IMR-90 (cell line): ENCODE measurements at regions not wholly inside any gene's neighbourhood (a gene's known extent, or its start where the extent isn't known, plus 50 kb on each side); places are given as distances from the start of the nearest gene placed in this dataset.

ENCODE experiments used
- ATAC-seq: fragments of 200-7000 bp; cut with Tn5 transposase; 2 replicates; pipeline ENCODE4 v1.9.1; 2020; ENCODE audit warnings: low read depth, mild to moderate bottlenecking, moderate library complexity
- BruUV-seq: library from RNA; stranded (reverse); fragments of 400-500 nt; replicated peaks from 2 replicates; lab custom pipeline; 2021; lab: Mats Ljungman, UMichigan
- CTCF ChIA-PET: fragments of 300-600 bp; formaldehyde crosslinking; extraction: SDS; loops from one replicate; lab custom pipeline; 2021; ENCODE audit warnings: antibody characterized with exemption; lab: Yijun Ruan, JAX
- POLR2A ChIA-PET: fragments of 300-600 bp; sonication (Branson Sonifier 250); formaldehyde crosslinking; loops from one replicate; lab custom pipeline; 2022; ENCODE audit warnings: antibody characterized with exemption; ENCODE audit not compliant: unreplicated experiment; lab: Charles Lee
- DNase-seq: peaks from one replicate; pipeline ENCODE4 v3.0.0; 2013
- H2AFZ ChIP-seq: replicated peaks from 2 replicates; pipeline ENCODE3; 2013; ENCODE audit warnings: low read length, mild to moderate bottlenecking; ENCODE audit not compliant: poor library complexity
- H2AK5ac ChIP-seq: 2 replicates; pipeline ENCODE4 v1.6.1; 2013; ENCODE audit warnings: low read depth, low read length, inconsistent platforms
- H2AK9ac ChIP-seq: replicated peaks from 2 replicates; pipeline ENCODE3; 2013; ENCODE audit warnings: mild to moderate bottlenecking, low read depth, low read length, moderate library complexity; ENCODE audit not compliant: poor library complexity
- H2BK120ac ChIP-seq: 2 replicates; pipeline ENCODE4 v1.6.1; 2013; ENCODE audit warnings: low read depth, low read length, inconsistent platforms
- H2BK15ac ChIP-seq: 3 replicates; pipeline ENCODE4 v1.6.1; 2013; ENCODE audit warnings: low read depth, low read length, inconsistent platforms
- H2BK20ac ChIP-seq: 2 replicates; pipeline ENCODE4 v1.6.1; 2013; ENCODE audit warnings: low read depth, mild to moderate bottlenecking, inconsistent platforms, low read length, moderate library complexity
- H2BK5ac ChIP-seq: 2 replicates; pipeline ENCODE4 v1.6.1; 2013; ENCODE audit warnings: mild to moderate bottlenecking, low read depth, low read length, inconsistent platforms; ENCODE audit not compliant: poor library complexity, severe bottlenecking
- H3K14ac ChIP-seq: replicated peaks from 2 replicates; pipeline ENCODE4 v1.6.1; 2013; ENCODE audit warnings: low read depth, low read length, inconsistent platforms
- H3K18ac ChIP-seq: 2 replicates; pipeline ENCODE4 v1.6.1; 2013; ENCODE audit warnings: low read depth, low read length, control low read depth
- H3K23ac ChIP-seq: 2 replicates; pipeline ENCODE4 v1.6.1; 2013; ENCODE audit warnings: low read depth, low read length, inconsistent platforms
- H3K27ac ChIP-seq: 2 replicates; pipeline ENCODE4 v1.5.1; 2013; ENCODE audit warnings: mild to moderate bottlenecking, control low read depth, low read length; ENCODE audit not compliant: insufficient read depth
- H3K27me3 ChIP-seq: 2 replicates; pipeline ENCODE4 v1.6.1; 2013; ENCODE audit warnings: low read length; ENCODE audit not compliant: control insufficient read depth, insufficient read depth
- H3K36me3 ChIP-seq: 2 replicates; pipeline ENCODE4 v1.6.1; 2013; ENCODE audit warnings: low read length, mixed read lengths; ENCODE audit not compliant: control insufficient read depth, insufficient read depth
- H3K4ac ChIP-seq: 2 replicates; pipeline ENCODE4 v1.6.1; 2013; ENCODE audit warnings: low read depth, low read length, inconsistent platforms
- H3K4me1 ChIP-seq: 2 replicates; pipeline ENCODE4 v1.6.1; 2013; ENCODE audit warnings: low read length, mixed read lengths; ENCODE audit not compliant: control insufficient read depth, insufficient read depth
- H3K4me2 ChIP-seq: 2 replicates; pipeline ENCODE4 v1.6.1; 2013; ENCODE audit warnings: low read depth, mild to moderate bottlenecking, control low read depth, low read length, moderate library complexity
- H3K4me3 ChIP-seq: 2 replicates; pipeline ENCODE4 v1.5.1; 2013; ENCODE audit warnings: low read depth, mild to moderate bottlenecking, control low read depth, low read length, moderate library complexity; ENCODE audit not compliant: insufficient read depth
- H3K56ac ChIP-seq: 2 replicates; pipeline ENCODE4 v1.6.1; 2013; ENCODE audit warnings: low read length, inconsistent platforms; ENCODE audit not compliant: insufficient read depth; ENCODE audit errors: extremely low read depth
- H3K79me1 ChIP-seq, 2 experiments: 2 replicates each; pipeline ENCODE4 v1.6.1; 2013; ENCODE audit warnings: low read length in 2 of 2, inconsistent platforms in 1 of 2, low read depth in 1 of 2
- H3K9ac ChIP-seq: 2 replicates; pipeline ENCODE4 v1.6.1; 2013; ENCODE audit warnings: low read depth, low read length, control low read depth
- H3K9me1 ChIP-seq: 2 replicates; pipeline ENCODE4 v1.6.1; 2013; ENCODE audit warnings: low read length, inconsistent platforms; ENCODE audit not compliant: insufficient read depth
- H3K9me3 ChIP-seq: 2 replicates; pipeline ENCODE4 v1.6.1; 2013; ENCODE audit warnings: low read length; ENCODE audit not compliant: control insufficient read depth, insufficient read depth
- H4K20me1 ChIP-seq: 2 replicates; pipeline ENCODE4 v1.6.1; 2013; ENCODE audit warnings: low read length, inconsistent platforms; ENCODE audit not compliant: insufficient read depth
- H4K5ac ChIP-seq: 2 replicates; pipeline ENCODE4 v1.6.1; 2013; ENCODE audit warnings: mild to moderate bottlenecking, low read depth, low read length, control low read depth
- H4K8ac ChIP-seq, 2 experiments: 2 replicates each; pipeline ENCODE4 v1.6.1; 2013; ENCODE audit warnings: low read depth in 2 of 2, low read length in 2 of 2, control low read depth in 1 of 2, inconsistent platforms in 1 of 2
- H4K91ac ChIP-seq: 2 replicates; pipeline ENCODE4 v1.6.1; 2013; ENCODE audit warnings: low read depth, low read length, inconsistent platforms; ENCODE audit not compliant: insufficient read depth
- BHLHE40 ChIP-seq: fragments of 150-350 bp; IDR thresholded peaks from 2 replicates; pipeline ENCODE4 v1.6.1; 2016; ENCODE audit warnings: mild to moderate bottlenecking, low read depth, low read length
- CEBPB ChIP-seq: IDR thresholded peaks from 2 replicates; pipeline ENCODE4 v1.6.1; 2012; ENCODE audit warnings: low read depth, low read length, improper control_type of control experiment
- CHD1 ChIP-seq: IDR thresholded peaks from 2 replicates; pipeline ENCODE4 v1.6.1; 2012; ENCODE audit warnings: low read depth, low read length, improper control_type of control experiment
- CTCF ChIP-seq: conservative IDR thresholded peaks from 2 replicates; pipeline ENCODE4 v1.5.1; 2012; ENCODE audit warnings: mild to moderate bottlenecking, low read depth, low read length, improper control_type of control experiment
- FOS ChIP-seq: fragments of 150-350 bp; IDR thresholded peaks from 2 replicates; pipeline ENCODE4 v1.6.1; 2016; ENCODE audit warnings: low read depth, low read length
- MAFK ChIP-seq: IDR thresholded peaks from 2 replicates; pipeline ENCODE4 v1.6.1; 2012; ENCODE audit warnings: low read depth, low read length, improper control_type of control experiment
- MAZ ChIP-seq: IDR thresholded peaks from 2 replicates; pipeline ENCODE4 v1.6.1; 2012; ENCODE audit warnings: low read depth, mild to moderate bottlenecking, low read length, improper control_type of control experiment, moderate library complexity, borderline replicate concordance
- MXI1 ChIP-seq: IDR thresholded peaks from 2 replicates; pipeline ENCODE4 v1.6.1; 2012; ENCODE audit warnings: low read depth, mild to moderate bottlenecking, low read length, moderate library complexity, borderline replicate concordance
- NFE2L2 ChIP-seq: fragments of 150-350 bp; IDR thresholded peaks from 2 replicates; pipeline ENCODE4 v1.6.1; 2016; ENCODE audit warnings: low read depth, mild to moderate bottlenecking, low read length
- POLR2A ChIP-seq: IDR thresholded peaks from 2 replicates; pipeline ENCODE4 v1.6.1; 2012; ENCODE audit warnings: mild to moderate bottlenecking, low read depth, low read length
- RAD21 ChIP-seq: IDR thresholded peaks from 2 replicates; pipeline ENCODE4 v1.6.1; 2012; ENCODE audit warnings: low read length, improper control_type of control experiment
- RCOR1 ChIP-seq: IDR thresholded peaks from 2 replicates; pipeline ENCODE4 v1.6.1; 2012; ENCODE audit warnings: mild to moderate bottlenecking, low read length, improper control_type of control experiment; ENCODE audit not compliant: insufficient replicate concordance
- RFX5 ChIP-seq: IDR thresholded peaks from 2 replicates; pipeline ENCODE4 v1.8.0; 2012; ENCODE audit warnings: low read depth, mild to moderate bottlenecking, low read length, moderate library complexity
- USF2 ChIP-seq: fragments of 150-350 bp; IDR thresholded peaks from 2 replicates; pipeline ENCODE4 v1.6.1; 2017; ENCODE audit warnings: mild to moderate bottlenecking, antibody characterized with exemption, low read length, low read depth
- dilution Hi-C: fragments of 300-500 bp; cut with HindIII; formaldehyde crosslinking; loops from one replicate; pipeline ENCODE4 v1.14.3; 2018; ENCODE audit warnings: low sequenced_read_pairs; ENCODE audit not compliant: unreplicated experiment
- in situ Hi-C: fragments of 300-500 bp; cut with MboI; formaldehyde crosslinking; loops from 3 replicates; pipeline ENCODE4 v1.14.3; 2019; ENCODE audit warnings: low sequenced_read_pairs, inconsistent platforms, mixed read lengths
- intact Hi-C: fragments of 100-400 bp; cut with micrococcal nuclease; formaldehyde crosslinking; loops from 2 replicates; pipeline ENCODE4 v1.10.0; 2022
- TF ChIP-seq, protein P1 (sequence below): fragments of 150-350 bp; IDR thresholded peaks from 2 replicates; pipeline ENCODE4 v1.6.1; 2016; ENCODE audit warnings: low read depth, mild to moderate bottlenecking, low read length, moderate library complexity, borderline replicate concordance

- Histone ChIP-seq H4K5ac (no peak overlapping the region), H2BK120ac (no peak overlapping the region), H3K9me3 (no peaks in the 10 kb centered on the region), H3K9ac (no peak overlapping the region), H3K4me3 (no peak overlapping the region), H4K91ac (no peak overlapping the region), H4K8ac (no peak overlapping the region), H2BK20ac (no peak overlapping the region), H2BK5ac (no peak overlapping the region), H3K4ac (no peak overlapping the region), H2AK5ac (no peak overlapping the region), H3K23ac (no peak overlapping the region), H3K14ac (no peak overlapping the region), H3K4me1 (peaks cover 4% of the 10 kb centered on the region; the same call in 1 of the 2 replicates), H3K9me1 (no peaks in the 10 kb centered on the region), H3K56ac (no peak overlapping the region), H2BK15ac (no peak overlapping the region), H2AK9ac (no peak overlapping the region), H3K27me3 (no peaks in the 10 kb centered on the region), H3K27ac (no peak overlapping the region), H3K36me3 (no peaks in the 10 kb centered on the region), H3K79me1 (no peaks in the 10 kb centered on the region), H3K18ac (no peak overlapping the region), H4K20me1 (no peaks in the 10 kb centered on the region), H2AFZ (no peak overlapping the region), H3K4me2 (no peak overlapping the region)
- no TSS peak for BruUV-seq
- dilution Hi-C loops: no loop called here
- DNase-seq: no peak
- in situ Hi-C loops: no loop called here
- POLR2A ChIA-PET: no interaction called here
- ATAC-seq: no peak
- TF ChIP-seq CTCF (no peak), MXI1 (no peak), FOS (no peak), RFX5 (no peak), CHD1 (no peak), BHLHE40 (no peak), NFE2L2 (no peak), USF2 (no peak), POLR2A (no peak), CEBPB (no peak), MAFK (no peak), MAZ (no peak), RCOR1 (no peak), RAD21 (no peak)
- TF ChIP-seq, protein P1, sequence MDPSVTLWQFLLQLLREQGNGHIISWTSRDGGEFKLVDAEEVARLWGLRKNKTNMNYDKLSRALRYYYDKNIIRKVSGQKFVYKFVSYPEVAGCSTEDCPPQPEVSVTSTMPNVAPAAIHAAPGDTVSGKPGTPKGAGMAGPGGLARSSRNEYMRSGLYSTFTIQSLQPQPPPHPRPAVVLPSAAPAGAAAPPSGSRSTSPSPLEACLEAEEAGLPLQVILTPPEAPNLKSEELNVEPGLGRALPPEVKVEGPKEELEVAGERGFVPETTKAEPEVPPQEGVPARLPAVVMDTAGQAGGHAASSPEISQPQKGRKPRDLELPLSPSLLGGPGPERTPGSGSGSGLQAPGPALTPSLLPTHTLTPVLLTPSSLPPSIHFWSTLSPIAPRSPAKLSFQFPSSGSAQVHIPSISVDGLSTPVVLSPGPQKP: no peak
- intact Hi-C loops: loop anchor here (10.0 kb wide), 1 partner anchor 1891 kb away; no protein-coding TSS in a partner anchor
- CTCF ChIA-PET: interaction anchor here (0.6 to 1.1 kb wide), 3 partner anchors 13 to 386 kb away, joined by 3 to 4 read pairs (median 3); no protein-coding TSS in a partner anchor
Measured at GRCh38 chr1:87753366-87753765, 424.7 kb downstream of the LMO4 start.
